WERI-Rb-1 (cell line): ENCODE measurements at regions not wholly inside any gene's neighbourhood (a gene's known extent, or its start where the extent isn't known, plus 50 kb on each side); places are given as distances from the start of the nearest gene placed in this dataset.

Experiments
- DNase-seq: peaks from one replicate; pipeline ENCODE4 v3.0.0-alpha.2; 2020
- H3K27ac ChIP-seq: fragments of 250-450 bp; sonication (Bioruptor Pico); 2 replicates; pipeline ENCODE4 v1.5.1; 2020; ENCODE audit warnings: mild to moderate bottlenecking, moderate library complexity
- H3K27me3 ChIP-seq: fragments of 250-450 bp; sonication (Bioruptor Pico); 2 replicates; pipeline ENCODE4 v1.5.1; 2021; ENCODE audit warnings: mild to moderate bottlenecking, low read depth, moderate library complexity; ENCODE audit not compliant: insufficient read depth, severe bottlenecking
- H3K36me3 ChIP-seq: fragments of 250-450 bp; sonication (Bioruptor Pico); 2 replicates; pipeline ENCODE4 v1.5.1; 2020; ENCODE audit warnings: mild to moderate bottlenecking, moderate library complexity
- H3K4me3 ChIP-seq: 2 replicates; pipeline ENCODE4 v1.5.1; 2011; ENCODE audit warnings: low read depth, mild to moderate bottlenecking, control low read depth, low read length
- H3K9me3 ChIP-seq: fragments of 250-450 bp; sonication (Bioruptor Pico); 2 replicates; pipeline ENCODE4 v1.5.1; 2021; ENCODE audit warnings: mild to moderate bottlenecking, moderate library complexity; ENCODE audit not compliant: severe bottlenecking
- CTCF ChIP-seq: IDR thresholded peaks from 2 replicates; pipeline ENCODE4 v1.5.1; 2011; ENCODE audit warnings: low read depth, mild to moderate bottlenecking, control low read depth, inconsistent platforms, low read length

GRCh38 chr3:157820157-157820517 is 286.1 kb downstream of the SHOX2 start:
- Histone ChIP-seq H3K9me3 (no peaks in the 10 kb centered on the region), H3K4me3 (no peak overlapping the region), H3K36me3 (no peaks in the 10 kb centered on the region), H3K27ac (no peak overlapping the region), H3K27me3 (no peaks in the 10 kb centered on the region)
- DNase-seq, result no peak
- TF ChIP-seq CTCF, result no peak

- H3K27me3 ChIP-seq, result no peaks in the 10 kb centered on the region
- no peak for TF ChIP-seq CTCF
- no peaks in the 10 kb centered on the region for H3K9me3 ChIP-seq
- H3K36me3 ChIP-seq, result no peaks in the 10 kb centered on the region
- no peak overlapping the region for H3K4me3 ChIP-seq
- DNase-seq, result no peak
- H3K27ac ChIP-seq, result no peak overlapping the region
Observed at GRCh38 chr3:157819270-157820156, 286.7 kb downstream of the SHOX2 start.

- H3K36me3 ChIP-seq, result no peaks in the 10 kb centered on the region
- no peak overlapping the region for H3K27ac ChIP-seq
- no peak overlapping the region for H3K4me3 ChIP-seq
- TF ChIP-seq CTCF, result no peak
- no peaks in the 10 kb centered on the region for H3K9me3 ChIP-seq
- no peaks in the 10 kb centered on the region for H3K27me3 ChIP-seq
- no peak for DNase-seq
Observed at GRCh38 chr3:157816896-157817295, 289.3 kb downstream of the SHOX2 start.

- Histone ChIP-seq H3K36me3 (no peaks in the 10 kb centered on the region), H3K4me3 (no peak overlapping the region), H3K27me3 (no peaks in the 10 kb centered on the region), H3K27ac (no peak overlapping the region), H3K9me3 (no peaks in the 10 kb centered on the region)
- no peak for DNase-seq
- no peak for TF ChIP-seq CTCF
Observed at GRCh38 chr3:157816296-157816695, 289.9 kb downstream of the SHOX2 start.

- Histone ChIP-seq H3K27me3 (no peaks in the 10 kb centered on the region), H3K4me3 (no peak overlapping the region), H3K9me3 (no peaks in the 10 kb centered on the region), H3K36me3 (no peaks in the 10 kb centered on the region), H3K27ac (no peak overlapping the region)
- no peak for TF ChIP-seq CTCF
- no peak for DNase-seq
Observed at GRCh38 chr3:157815739-157816138, 290.5 kb downstream of the SHOX2 start.
